ENCODE measurements at regions not wholly inside any gene's neighbourhood (a gene's known extent, or its start where the extent isn't known, plus 50 kb on each side); places are given as distances from the start of the nearest gene placed in this dataset.

DNA sequence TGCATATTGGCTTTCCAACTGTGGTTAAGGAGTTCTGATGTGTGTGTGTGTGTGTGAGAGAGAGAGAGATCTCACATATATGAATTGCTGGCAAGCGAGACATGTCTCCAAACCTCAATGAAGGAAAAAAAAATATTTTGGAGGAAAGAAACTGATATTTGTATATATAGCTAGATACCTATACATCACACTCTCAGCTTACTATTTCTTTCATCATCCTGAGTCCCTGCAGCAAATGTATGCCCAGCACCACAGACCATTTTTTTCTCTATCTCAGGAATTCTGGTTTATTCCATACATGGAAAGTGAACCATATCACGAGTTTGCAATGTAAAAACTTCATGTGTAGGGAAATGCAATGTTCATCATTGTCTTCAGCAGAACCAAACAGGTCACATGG, 68.9 kb downstream of the MTERF1 start (continued):
- no peak for TF ChIP-seq MAFK (IDR thresholded peaks at IDR 0.05; ENCODE audit: low read length)
- TF ChIP-seq, protein P1, sequence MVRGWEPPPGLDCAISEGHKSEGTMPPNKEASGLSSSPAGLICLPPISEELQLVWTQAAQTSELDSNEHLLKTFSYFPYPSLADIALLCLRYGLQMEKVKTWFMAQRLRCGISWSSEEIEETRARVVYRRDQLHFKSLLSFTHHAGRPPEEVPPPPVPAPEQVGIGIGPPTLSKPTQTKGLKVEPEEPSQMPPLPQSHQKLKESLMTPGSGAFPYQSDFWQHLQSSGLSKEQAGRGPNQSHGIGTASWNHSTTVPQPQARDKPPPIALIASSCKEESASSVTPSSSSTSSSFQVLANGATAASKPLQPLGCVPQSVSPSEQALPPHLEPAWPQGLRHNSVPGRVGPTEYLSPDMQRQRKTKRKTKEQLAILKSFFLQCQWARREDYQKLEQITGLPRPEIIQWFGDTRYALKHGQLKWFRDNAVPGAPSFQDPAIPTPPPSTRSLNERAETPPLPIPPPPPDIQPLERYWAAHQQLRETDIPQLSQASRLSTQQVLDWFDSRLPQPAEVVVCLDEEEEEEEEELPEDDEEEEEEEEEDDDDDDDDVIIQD (CRISPR knock-in tag; IDR thresholded peaks at IDR 0.05) = no peak

DNA sequence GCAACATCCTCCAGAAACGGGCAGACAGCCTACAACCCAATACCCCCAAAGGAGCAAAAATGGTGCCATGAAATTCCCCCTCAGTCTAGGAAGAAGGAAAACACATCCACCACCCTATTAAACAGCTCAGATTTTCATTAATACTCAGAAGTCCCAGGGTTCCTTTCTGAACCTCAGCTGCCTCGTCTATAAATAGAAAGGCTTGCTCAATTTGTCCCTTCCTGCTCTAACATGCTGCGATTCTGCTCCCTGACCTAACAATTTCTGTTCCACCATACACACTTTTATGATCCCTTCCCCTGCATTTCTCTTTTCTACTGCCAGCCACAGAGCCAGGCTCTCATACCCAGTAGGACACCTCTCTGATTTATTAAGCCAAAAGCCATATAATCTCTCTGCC, 68.1 kb downstream of the MTERF1 start:
- Histone ChIP-seq H3K4me3 (no peak overlapping the region), H3K27ac (ENCODE audit: extremely low read depth, low read depth, low read length) (no peak overlapping the region), H3K9me3 (replicated peaks; ENCODE audit: control insufficient read depth, insufficient read depth, low read depth, low read length) (no peaks in the 10 kb centered on the region), H3K79me2 (ENCODE audit: control insufficient read depth, insufficient read depth, low read length) (no peaks in the 10 kb centered on the region), H4K20me1 (replicated peaks; ENCODE audit: control insufficient read depth, insufficient read depth, low read length) (no peaks in the 10 kb centered on the region), H2AFZ (ENCODE audit: low read depth, low read length) (no peak overlapping the region), H3K36me3 (ENCODE audit: control insufficient read depth, insufficient read depth, low read length) (no peaks in the 10 kb centered on the region), H3K4me2 (ENCODE audit: insufficient read depth, low read length) (no peak overlapping the region), H3K9ac (ENCODE audit: insufficient read depth in 1 of 2, low read depth in 2 of 2, low read length in 2 of 2) (no peak overlapping the region), H3K4me1 (replicated peaks in 1 of 2; ENCODE audit: control insufficient read depth in 2 of 2, insufficient read depth in 2 of 2, low read length in 2 of 2) (0 out of 5 replicates have a peak, but pooled peaks cover 0 to 5% of the 10 kb centered on the region in 2 experiments), H3K9me1 (ENCODE audit: control insufficient read depth, insufficient read depth, low read length) (no peaks in the 10 kb centered on the region), H3K27me3 (ENCODE audit: control insufficient read depth in 2 of 2, insufficient read depth in 2 of 2, low read length in 2 of 2) (peaks cover 0 to 4% of the 10 kb centered on the region in 2 experiments; a peak in 1 of 5 replicates)
- 3% methylated on average over 3 of the region's 3 CpGs for WGBS (ENCODE audit: insufficient coverage, low coverage, missing lambda C conversion rate)
- DNase-seq (ENCODE audit: extremely low read depth in 1 of 4, low spot score in 3 of 4) = no peak
- TF ChIP-seq, protein P2, sequence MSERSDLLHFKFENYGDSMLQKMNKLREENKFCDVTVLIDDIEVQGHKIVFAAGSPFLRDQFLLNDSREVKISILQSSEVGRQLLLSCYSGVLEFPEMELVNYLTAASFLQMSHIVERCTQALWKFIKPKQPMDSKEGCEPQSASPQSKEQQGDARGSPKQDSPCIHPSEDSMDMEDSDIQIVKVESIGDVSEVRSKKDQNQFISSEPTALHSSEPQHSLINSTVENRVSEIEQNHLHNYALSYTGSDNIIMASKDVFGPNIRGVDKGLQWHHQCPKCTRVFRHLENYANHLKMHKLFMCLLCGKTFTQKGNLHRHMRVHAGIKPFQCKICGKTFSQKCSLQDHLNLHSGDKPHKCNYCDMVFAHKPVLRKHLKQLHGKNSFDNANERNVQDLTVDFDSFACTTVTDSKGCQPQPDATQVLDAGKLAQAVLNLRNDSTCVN (CRISPR knock-in tag; IDR thresholded peaks at IDR 0.05) = no peak
- TF ChIP-seq PCBP1 (IDR thresholded peaks at IDR 0.05; ENCODE audit: low read depth, low read length, poor library complexity, severe bottlenecking) = no peak
- no peak for TF ChIP-seq KDM2B (CRISPR knock-in tag; IDR thresholded peaks at IDR 0.05)
- TF ChIP-seq MAFG (tag; conservative IDR thresholded peaks at IDR 0.05) = no peak
- no peak for TF ChIP-seq NBN (IDR thresholded peaks at IDR 0.05; ENCODE audit: low read depth)
- no peak for TF ChIP-seq HSF4 (CRISPR knock-in tag; IDR thresholded peaks at IDR 0.05; ENCODE audit: borderline replicate concordance)
- no peak for TF ChIP-seq KDM4B (IDR thresholded peaks at IDR 0.05; ENCODE audit: borderline replicate concordance in 2 of 2, low read depth in 1 of 2)
- no peak for TF ChIP-seq TAL1 (IDR thresholded peaks at IDR 0.05)
- no peak for TF ChIP-seq POLR3G (IDR thresholded peaks at IDR 0.05; ENCODE audit: extremely low read depth, insufficient read length, insufficient replicate concordance)
- no peak for TF ChIP-seq ARID2 (IDR thresholded peaks at IDR 0.05)
- TF ChIP-seq CEBPB (tag; IDR thresholded peaks at IDR 0.05) = no peak
- no peak for TF ChIP-seq ESRRB (CRISPR knock-in tag; IDR thresholded peaks at IDR 0.05; ENCODE audit: borderline replicate concordance)
- TF ChIP-seq SETDB1 (IDR thresholded peaks at IDR 0.05; ENCODE audit: low read length) = no peak
- no peak for TF ChIP-seq RAD51 (IDR thresholded peaks at IDR 0.05; ENCODE audit: borderline replicate concordance, low read depth)
- TF ChIP-seq RFX7 (CRISPR knock-in tag; IDR thresholded peaks at IDR 0.05) = no peak
- no peak for FAIRE-seq
- ATAC-seq = no peak
- in situ Hi-C loops (cut with MboI) = no loop called here
- intact Hi-C loops (cut with micrococcal nuclease) = no loop called here
- BruUV-seq (replicated peaks) = no TSS peak
- ChIA-PET POLR2A (no interaction called here), CTCF (ENCODE audit: low intra/inter-chr PET ratio) (no interaction called here)
